OCI-LY7 (cell line): ENCODE measurements at regions not wholly inside any gene's neighbourhood (a gene's known extent, or its start where the extent isn't known, plus 50 kb on each side); places are given as distances from the start of the nearest gene placed in this dataset.

Experiments used
- BruUV-seq: library from RNA; stranded (reverse); fragments of 400-500 nt; replicated peaks from 2 replicates; lab custom pipeline; 2021; lab: Mats Ljungman, UMichigan
- CTCF ChIA-PET: fragments of 300-600 bp; sonication (Branson Sonifier 250); formaldehyde crosslinking; loops from one replicate; lab custom pipeline; 2022; ENCODE audit warnings: antibody characterized with exemption; ENCODE audit not compliant: unreplicated experiment; lab: Charles Lee
- POLR2A ChIA-PET: fragments of 300-600 bp; sonication (Branson Sonifier 250); formaldehyde crosslinking; loops from one replicate; lab custom pipeline; 2022; ENCODE audit warnings: antibody characterized with exemption; lab: Charles Lee
- DNase-seq: peaks from one replicate; pipeline ENCODE4 v3.0.0-alpha.2; 2015; ENCODE audit warnings: low spot score
- H2AFZ ChIP-seq: fragments of 200-600 bp; sonication (generic), shearing (Covaris generic); 2 replicates; pipeline ENCODE4 v1.6.1; 2014; ENCODE audit warnings: mild to moderate bottlenecking, antibody characterized with exemption, low read length, moderate library complexity
- H3K27ac ChIP-seq: fragments of 200-600 bp; sonication (generic); 2 replicates; pipeline ENCODE4 v1.5.1; 2014; ENCODE audit warnings: mixed run types, low read depth, mild to moderate bottlenecking, moderate library complexity, low read length, inconsistent platforms; ENCODE audit not compliant: poor library complexity, severe bottlenecking
- H3K36me3 ChIP-seq: fragments of 200-600 bp; sonication (generic); 2 replicates; pipeline ENCODE4 v1.6.1; 2014; ENCODE audit warnings: mild to moderate bottlenecking, antibody characterized with exemption, low read length, moderate library complexity, mixed read lengths; ENCODE audit not compliant: insufficient read depth
- H3K4me1 ChIP-seq: fragments of 200-600 bp; sonication (generic); 2 replicates; pipeline ENCODE4 v1.5.1; 2014; ENCODE audit warnings: mild to moderate bottlenecking, low read length; ENCODE audit not compliant: insufficient read depth, poor library complexity, severe bottlenecking
- H3K4me2 ChIP-seq: fragments of 200-600 bp; sonication (generic); 2 replicates; pipeline ENCODE4 v1.6.1; 2014; ENCODE audit warnings: mild to moderate bottlenecking, low read length
- H3K4me3 ChIP-seq: fragments of 200-600 bp; sonication (generic); 2 replicates; pipeline ENCODE4 v1.5.1; 2014; ENCODE audit warnings: mild to moderate bottlenecking, low read depth, low read length; ENCODE audit not compliant: poor library complexity, severe bottlenecking
- H3K79me2 ChIP-seq: fragments of 200-600 bp; sonication (generic); 2 replicates; pipeline ENCODE4 v1.6.1; 2016; ENCODE audit warnings: low read depth, mild to moderate bottlenecking, low read length, moderate library complexity, mixed read lengths; ENCODE audit not compliant: insufficient read depth
- H3K9me2 ChIP-seq: fragments of 200-600 bp; sonication (generic); 2 replicates; pipeline ENCODE4 v1.6.1; 2016; ENCODE audit warnings: mild to moderate bottlenecking, low read length, mixed read lengths; ENCODE audit not compliant: insufficient read depth
- H3K9me3 ChIP-seq: fragments of 200-600 bp; sonication (generic); 2 replicates; pipeline ENCODE4 v1.6.1; 2014; ENCODE audit warnings: mild to moderate bottlenecking, mixed run types, low read length, mixed read lengths
- H4K20me1 ChIP-seq: fragments of 200-600 bp; sonication (generic); 2 replicates; pipeline ENCODE4 v1.6.1; 2014; ENCODE audit warnings: mild to moderate bottlenecking, antibody characterized with exemption, low read length, moderate library complexity, mixed read lengths; ENCODE audit not compliant: insufficient read depth
- CTCF ChIP-seq: fragments of 200-600 bp; sonication (generic); conservative IDR thresholded peaks from 2 replicates; pipeline ENCODE4 v1.5.1; 2014; ENCODE audit warnings: mild to moderate bottlenecking, antibody characterized with exemption, low read length, moderate library complexity, mixed read lengths
- EZH2phosphoT487 ChIP-seq: fragments of 200-600 bp; sonication (generic); IDR thresholded peaks from 2 replicates; pipeline ENCODE4 v1.6.1; 2018; ENCODE audit warnings: low read depth, borderline replicate concordance, mild to moderate bottlenecking, mixed run types, antibody characterized with exemption, low read length, moderate library complexity, mixed read lengths
- intact Hi-C: fragments of 100-400 bp; cut with micrococcal nuclease; formaldehyde crosslinking; loops from one replicate; pipeline ENCODE4 v1.10.0; 2022; ENCODE audit not compliant: unreplicated experiment

DNA sequence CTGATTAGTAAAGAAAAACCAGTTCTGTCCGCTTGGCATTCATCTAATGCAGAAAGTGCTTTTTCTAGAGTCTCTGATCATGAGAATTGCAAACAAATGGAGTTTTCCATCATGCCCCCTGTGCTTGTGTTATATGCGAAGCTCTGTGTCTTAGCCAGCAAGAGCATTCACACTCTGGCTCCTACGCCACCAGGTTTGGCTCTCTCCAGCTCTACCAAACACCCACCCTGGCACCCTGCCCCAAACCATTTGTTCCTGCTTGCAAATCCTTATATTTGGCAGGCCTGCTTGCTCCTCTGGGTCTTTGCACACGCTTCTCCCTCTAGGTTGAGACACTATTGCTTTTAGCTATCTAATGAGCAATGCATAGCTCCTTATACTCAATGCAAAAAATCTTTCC lies 204.1 kb upstream of the CYRIA start:
- no peak for DNase-seq
- intact Hi-C loops, result no loop called here
- H3K4me3 ChIP-seq, result no peak overlapping the region
- H4K20me1 ChIP-seq, result no peaks in the 10 kb centered on the region
- no peaks in the 10 kb centered on the region for H3K36me3 ChIP-seq
- H3K4me2 ChIP-seq, result no peak overlapping the region
- no peak overlapping the region for H3K27ac ChIP-seq
- TF ChIP-seq CTCF, result no peak
- H3K9me2 ChIP-seq, result no peaks in the 10 kb centered on the region
- no peaks in the 10 kb centered on the region for H3K79me2 ChIP-seq
- no peaks in the 10 kb centered on the region for H3K9me3 ChIP-seq
- ChIA-PET POLR2A (no interaction called here), CTCF (no interaction called here)
- no peak overlapping the region for H2AFZ ChIP-seq
- no peaks in the 10 kb centered on the region for H3K4me1 ChIP-seq
- no TSS peak for BruUV-seq

DNA sequence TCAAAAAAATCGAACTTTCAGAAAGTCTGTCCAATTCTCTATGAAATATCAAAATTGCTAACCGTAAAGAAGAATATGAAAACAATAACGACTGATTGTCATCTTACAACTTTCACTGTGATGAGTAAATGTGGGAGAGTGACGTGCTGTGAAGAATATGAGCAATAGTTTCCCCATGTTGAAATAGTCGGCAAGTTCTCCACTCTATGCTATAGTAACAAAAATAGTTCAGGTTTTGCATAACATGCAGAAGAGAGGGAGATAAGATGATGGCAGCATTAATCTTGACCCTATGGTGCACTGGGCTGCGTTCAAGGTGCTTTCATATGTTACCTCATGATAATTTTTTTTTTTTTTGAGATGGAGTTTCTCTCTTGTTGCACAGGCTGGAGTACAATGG lies 196.8 kb upstream of the CYRIA start:
- ChIA-PET POLR2A (no interaction called here), CTCF (no interaction called here)
- H3K27ac ChIP-seq, result no peak overlapping the region
- H3K4me1 ChIP-seq, result no peaks in the 10 kb centered on the region
- no TSS peak for BruUV-seq
- H3K9me3 ChIP-seq, result no peaks in the 10 kb centered on the region
- H3K36me3 ChIP-seq, result no peaks in the 10 kb centered on the region
- no peak overlapping the region for H3K4me3 ChIP-seq
- H4K20me1 ChIP-seq, result no peaks in the 10 kb centered on the region
- H3K4me2 ChIP-seq, result no peak overlapping the region
- intact Hi-C loops, result no loop called here
- H3K79me2 ChIP-seq, result no peaks in the 10 kb centered on the region
- H3K9me2 ChIP-seq, result no peaks in the 10 kb centered on the region
- DNase-seq, result no peak
- no peak overlapping the region for H2AFZ ChIP-seq
- TF ChIP-seq CTCF, result no peak
- no peak for TF ChIP-seq EZH2phosphoT487

DNA sequence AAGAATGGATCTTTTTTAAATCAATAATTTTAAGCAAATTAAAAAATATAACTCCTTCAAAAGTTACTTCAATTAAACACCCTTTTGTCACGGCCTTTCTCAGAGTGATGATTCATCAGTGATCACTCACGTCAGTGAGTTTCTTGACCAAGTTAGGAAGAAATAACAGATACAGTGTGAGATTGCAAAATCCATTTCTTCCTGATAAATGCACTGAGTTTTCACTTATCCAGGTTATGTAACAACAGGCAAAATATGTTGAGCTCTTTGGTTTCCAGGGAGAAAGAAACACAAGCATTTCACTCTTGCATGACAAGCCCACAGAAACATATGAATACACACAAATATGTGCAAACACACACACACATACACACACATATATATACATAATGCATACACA lies 195.9 kb upstream of the CYRIA start:
- H3K4me2 ChIP-seq, result no peak overlapping the region
- no peaks in the 10 kb centered on the region for H3K36me3 ChIP-seq
- no peak overlapping the region for H3K4me3 ChIP-seq
- no peak for TF ChIP-seq CTCF
- TF ChIP-seq EZH2phosphoT487, result no peak
- no peaks in the 10 kb centered on the region for H3K79me2 ChIP-seq
- CTCF ChIA-PET, result no interaction called here
- no peaks in the 10 kb centered on the region for H3K9me3 ChIP-seq
- H3K9me2 ChIP-seq, result no peaks in the 10 kb centered on the region
- POLR2A ChIA-PET, result no interaction called here
- H3K27ac ChIP-seq, result no peak overlapping the region
- H4K20me1 ChIP-seq, result no peaks in the 10 kb centered on the region
- DNase-seq, result no peak
- no peak overlapping the region for H2AFZ ChIP-seq
- no peaks in the 10 kb centered on the region for H3K4me1 ChIP-seq
- intact Hi-C loops, result no loop called here
- no TSS peak for BruUV-seq
